Smooth muscle cell (in vitro differentiated cells): ENCODE measurements at regions not wholly inside any gene's neighbourhood (a gene's known extent, or its start where the extent isn't known, plus 50 kb on each side); places are given as distances from the start of the nearest gene placed in this dataset.

Experiments used
- DNase-seq: peaks from one replicate; lab custom pipeline; 2025; ENCODE audit not compliant: unreplicated experiment; lab: John Stamatoyannopoulos, UW
- H2AFZ ChIP-seq: fragments of 200-600 bp; sonication (generic); 2 replicates; pipeline ENCODE4 v1.6.0; 2016; ENCODE audit warnings: antibody characterized with exemption, low read depth, mild to moderate bottlenecking
- H3F3A ChIP-seq: fragments of 200-600 bp; sonication (generic); 2 replicates; pipeline ENCODE4 v1.6.0; 2017; ENCODE audit warnings: antibody characterized with exemption, low read depth
- H3K27ac ChIP-seq: fragments of 200-600 bp; sonication (generic); 2 replicates; pipeline ENCODE4 v1.5.1; 2016; ENCODE audit warnings: low read depth, mild to moderate bottlenecking
- H3K27me3 ChIP-seq: fragments of 200-600 bp; sonication (generic); 2 replicates; pipeline ENCODE4 v1.6.1; 2016; ENCODE audit warnings: low read depth, mild to moderate bottlenecking
- H3K36me3 ChIP-seq: fragments of 200-600 bp; sonication (generic); 2 replicates; pipeline ENCODE4 v1.5.1; 2016; ENCODE audit warnings: low read depth
- H3K4me1 ChIP-seq: fragments of 200-600 bp; sonication (generic); 2 replicates; pipeline ENCODE4 v1.5.1; 2016; ENCODE audit warnings: low read depth
- H3K4me2 ChIP-seq: fragments of 200-600 bp; sonication (generic); 2 replicates; pipeline ENCODE4 v1.6.0; 2016; ENCODE audit warnings: mild to moderate bottlenecking
- H3K4me3 ChIP-seq: fragments of 200-600 bp; sonication (generic); 2 replicates; pipeline ENCODE4 v1.5.1; 2016; ENCODE audit warnings: mild to moderate bottlenecking
- H3K79me2 ChIP-seq: fragments of 200-600 bp; sonication (generic); 2 replicates; pipeline ENCODE4 v1.6.0; 2016; ENCODE audit warnings: low read depth, mild to moderate bottlenecking
- H3K9ac ChIP-seq: fragments of 200-600 bp; sonication (generic); 2 replicates; pipeline ENCODE4 v1.6.0; 2016; ENCODE audit warnings: low read depth
- H3K9me3 ChIP-seq: fragments of 200-600 bp; sonication (generic); replicated peaks from 2 replicates; pipeline ENCODE4 v1.5.1; 2016; ENCODE audit warnings: low read depth
- H4K20me1 ChIP-seq: fragments of 200-600 bp; sonication (generic); 2 replicates; pipeline ENCODE4 v1.6.0; 2016; ENCODE audit warnings: low read depth
- CTCF ChIP-seq: fragments of 200-600 bp; sonication (generic); IDR thresholded peaks from 2 replicates; pipeline ENCODE4 v1.5.1; 2017; ENCODE audit warnings: borderline replicate concordance, mild to moderate bottlenecking, antibody characterized with exemption; ENCODE audit not compliant: insufficient read depth, poor library complexity, severe bottlenecking
- WGBS: methylation state at CpG from one replicate; pipeline ENCODE4 v1.1.7; 2016; ENCODE audit warnings: low lambda C conversion rate; 5-methylcytosine and 5-hydroxymethylcytosine counted together

GRCh38 chr11:105224482-105225253 lies 85.1 kb upstream of the CARD18 start:
- Histone ChIP-seq H3F3A (no peaks in the 10 kb centered on the region), H3K9ac (no peak overlapping the region), H3K36me3 (no peaks in the 10 kb centered on the region), H3K9me3 (no peaks in the 10 kb centered on the region), H3K4me1 (no peaks in the 10 kb centered on the region), H3K27ac (no peak overlapping the region), H3K79me2 (no peaks in the 10 kb centered on the region), H2AFZ (no peak overlapping the region), H3K4me2 (no peak overlapping the region), H4K20me1 (no peaks in the 10 kb centered on the region), H3K27me3 (no peaks in the 10 kb centered on the region), H3K4me3 (no peak overlapping the region)
- 72% methylated on average over 4 of the region's 4 CpGs for WGBS
- DNase-seq: no peak
- TF ChIP-seq CTCF: no peak

GRCh38 chr11:105220121-105220520 lies 80.6 kb upstream of the CARD18 start:
- Histone ChIP-seq H3K36me3 (no peaks in the 10 kb centered on the region), H3F3A (no peaks in the 10 kb centered on the region), H2AFZ (no peak overlapping the region), H3K4me2 (no peak overlapping the region), H3K79me2 (no peaks in the 10 kb centered on the region), H3K4me3 (no peak overlapping the region), H4K20me1 (no peaks in the 10 kb centered on the region), H3K9me3 (no peaks in the 10 kb centered on the region), H3K9ac (no peak overlapping the region), H3K4me1 (no peaks in the 10 kb centered on the region), H3K27me3 (no peaks in the 10 kb centered on the region), H3K27ac (no peak overlapping the region)
- TF ChIP-seq CTCF: no peak
- WGBS: 87% methylated on average over 5 of the region's 5 CpGs
- no peak for DNase-seq

- no peak overlapping the region for H2AFZ ChIP-seq
- no peaks in the 10 kb centered on the region for H3F3A ChIP-seq
- H3K9me3 ChIP-seq: no peaks in the 10 kb centered on the region
- no peak overlapping the region for H3K4me2 ChIP-seq
- no peaks in the 10 kb centered on the region for H3K4me1 ChIP-seq
- WGBS: 97% methylated on average over 7 of the region's 7 CpGs
- H4K20me1 ChIP-seq: no peaks in the 10 kb centered on the region
- H3K27me3 ChIP-seq: no peaks in the 10 kb centered on the region
- no peak for DNase-seq
- no peak overlapping the region for H3K9ac ChIP-seq
- no peaks in the 10 kb centered on the region for H3K79me2 ChIP-seq
- no peak overlapping the region for H3K27ac ChIP-seq
- no peaks in the 10 kb centered on the region for H3K36me3 ChIP-seq
- H3K4me3 ChIP-seq: no peak overlapping the region
- TF ChIP-seq CTCF: no peak
Observed at GRCh38 chr11:105219670-105220069, 80.1 kb upstream of the CARD18 start.

GRCh38 chr11:105219269-105219668 lies 79.7 kb upstream of the CARD18 start:
- Histone ChIP-seq H3K79me2 (no peaks in the 10 kb centered on the region), H3K36me3 (no peaks in the 10 kb centered on the region), H4K20me1 (no peaks in the 10 kb centered on the region), H3K27me3 (no peaks in the 10 kb centered on the region), H3K27ac (no peak overlapping the region), H3F3A (no peaks in the 10 kb centered on the region), H3K9me3 (no peaks in the 10 kb centered on the region), H3K4me1 (no peaks in the 10 kb centered on the region), H3K4me3 (no peak overlapping the region), H3K9ac (no peak overlapping the region), H3K4me2 (no peak overlapping the region), H2AFZ (no peak overlapping the region)
- 98% methylated on average over 10 of the region's 10 CpGs for WGBS
- no peak for DNase-seq
- no peak for TF ChIP-seq CTCF
